HG02798 (cell line): ENCODE measurements at regions not wholly inside any gene's neighbourhood (a gene's known extent, or its start where the extent isn't known, plus 50 kb on each side); places are given as distances from the start of the nearest gene placed in this dataset.

Source experiments
- ATAC-seq: cut with Tn5 transposase; IDR thresholded peaks from one replicate; pipeline ENCODE4 v1.9.1; 2021; ENCODE audit warnings: mild to moderate bottlenecking; ENCODE audit not compliant: unreplicated experiment, poor library complexity

DNA sequence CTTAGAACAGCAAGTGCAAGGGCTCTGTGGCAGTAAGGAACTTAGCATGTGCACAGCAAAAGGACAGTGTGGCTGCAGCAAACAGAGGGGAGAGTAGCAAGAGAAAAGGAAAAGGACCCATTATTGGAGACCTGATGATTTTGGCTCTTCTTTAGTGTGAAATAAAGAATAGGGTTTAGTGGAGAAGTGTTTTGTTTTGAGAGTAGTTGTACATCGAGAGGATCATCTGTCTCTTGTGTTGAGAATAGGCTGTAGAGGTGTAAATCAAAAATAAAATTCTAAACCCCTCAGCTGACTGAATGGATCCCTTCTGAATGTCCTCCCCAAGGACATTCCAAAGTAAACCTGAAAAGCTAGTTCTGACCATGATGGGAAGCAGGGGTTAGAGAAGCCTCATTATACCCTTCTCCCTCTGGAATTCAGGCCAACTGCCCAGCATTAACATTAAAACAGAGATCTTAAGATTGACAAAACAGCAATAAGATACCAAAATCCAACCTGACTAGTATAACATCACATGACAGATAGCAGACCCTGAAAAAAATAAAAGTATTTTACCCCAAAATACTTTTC, 73.6 kb upstream of the OBI1 start:
- ATAC-seq = no peak

DNA sequence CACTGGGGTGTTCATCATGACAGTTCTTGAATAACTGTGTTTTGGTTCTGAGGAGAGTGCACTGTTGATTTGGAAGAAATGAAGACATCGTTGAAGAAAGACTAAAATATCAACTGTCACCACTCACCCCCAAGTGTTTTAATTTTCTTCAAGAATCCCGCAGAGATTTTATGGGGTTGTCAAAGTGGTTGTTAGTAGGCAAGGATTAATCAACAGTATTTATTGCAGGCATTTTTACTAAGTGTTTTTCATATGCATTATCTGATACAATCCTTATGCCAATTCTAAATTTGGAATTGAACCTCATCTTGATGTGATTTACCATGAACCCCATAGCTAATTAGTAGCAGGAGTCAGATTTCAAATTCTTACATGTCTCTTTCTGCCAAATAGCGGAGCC, 63.7 kb upstream of the OBI1 start:
- ATAC-seq = no peak

DNA sequence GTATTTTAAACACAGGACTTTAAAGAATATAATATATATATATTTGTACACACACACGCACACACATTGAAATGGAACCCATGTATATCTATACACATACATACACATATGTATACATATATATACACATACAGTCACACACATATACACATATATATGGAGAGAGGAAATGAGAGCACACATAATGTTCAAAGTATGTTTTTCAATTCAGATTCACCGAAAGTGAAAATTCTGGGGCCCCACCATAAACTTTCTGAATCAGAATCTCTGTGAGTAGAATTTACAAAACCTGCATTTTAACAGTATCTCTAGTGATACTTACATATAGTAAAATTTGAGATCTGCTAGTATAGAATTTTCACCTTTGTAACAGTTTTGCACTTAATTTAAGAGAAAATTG, 60.4 kb upstream of the OBI1 start:
- no peak for ATAC-seq

DNA sequence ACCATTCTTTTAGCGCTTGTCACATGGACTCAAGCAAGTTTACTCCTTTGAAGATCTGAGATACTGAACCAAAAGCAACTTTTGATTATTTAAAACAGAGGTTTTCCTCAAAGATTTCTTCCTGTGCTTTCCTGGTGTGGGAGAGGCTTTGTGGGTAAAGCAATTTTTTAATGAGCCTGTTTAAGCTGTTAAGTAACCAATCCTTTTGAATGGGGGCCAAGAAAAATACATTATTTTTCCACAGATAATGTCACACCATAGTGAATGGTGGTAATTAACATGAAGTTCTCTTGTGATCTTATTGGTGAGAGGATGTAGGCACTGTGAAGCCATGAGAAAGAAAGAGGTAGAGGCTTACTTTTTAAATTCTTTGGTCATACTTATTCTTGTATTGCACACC, 55.8 kb upstream of the OBI1 start:
- ATAC-seq = no peak

DNA sequence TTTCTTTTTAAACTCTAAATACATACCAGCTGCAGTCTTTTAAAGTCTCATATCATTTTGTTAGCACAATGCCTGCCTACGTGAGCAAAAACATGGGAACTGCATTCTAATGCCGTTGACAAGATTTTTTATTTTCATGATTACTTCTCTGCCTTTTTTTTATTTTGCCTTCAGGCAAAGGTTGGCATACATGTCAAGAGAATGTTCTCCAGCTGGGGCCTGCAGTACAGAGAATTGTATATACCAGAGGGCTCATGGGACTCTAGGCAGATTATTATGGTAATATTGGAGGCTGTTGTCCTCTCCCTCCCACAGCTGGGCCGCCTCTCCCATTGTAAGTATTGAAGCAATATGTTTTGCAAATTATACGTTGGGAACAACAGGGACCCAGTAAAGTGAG, 53.9 kb upstream of the OBI1 start:
- ATAC-seq = no peak

DNA sequence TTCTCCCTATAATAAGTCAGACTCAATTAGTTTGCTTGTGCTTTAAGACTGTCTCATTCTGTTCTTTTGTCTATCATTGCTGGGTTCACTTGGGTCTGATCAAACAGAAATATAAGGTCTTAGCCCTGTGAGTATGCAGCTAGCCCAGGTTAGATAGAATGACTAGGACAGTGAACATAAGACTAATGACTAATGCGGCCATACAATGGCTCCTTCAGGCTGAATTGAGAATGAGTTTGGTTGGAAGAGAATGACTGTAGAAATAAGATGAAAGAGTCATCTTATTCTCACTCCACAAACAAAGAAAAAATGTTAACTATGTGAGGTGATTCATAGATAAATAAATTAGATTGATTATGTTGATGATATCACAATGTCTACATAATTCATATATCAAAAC, 50.1 kb upstream of the OBI1 start:
- ATAC-seq = no peak
